ENCODE measurements at regions not wholly inside any gene's neighbourhood (a gene's known extent, or its start where the extent isn't known, plus 50 kb on each side); places are given as distances from the start of the nearest gene placed in this dataset.

DNA sequence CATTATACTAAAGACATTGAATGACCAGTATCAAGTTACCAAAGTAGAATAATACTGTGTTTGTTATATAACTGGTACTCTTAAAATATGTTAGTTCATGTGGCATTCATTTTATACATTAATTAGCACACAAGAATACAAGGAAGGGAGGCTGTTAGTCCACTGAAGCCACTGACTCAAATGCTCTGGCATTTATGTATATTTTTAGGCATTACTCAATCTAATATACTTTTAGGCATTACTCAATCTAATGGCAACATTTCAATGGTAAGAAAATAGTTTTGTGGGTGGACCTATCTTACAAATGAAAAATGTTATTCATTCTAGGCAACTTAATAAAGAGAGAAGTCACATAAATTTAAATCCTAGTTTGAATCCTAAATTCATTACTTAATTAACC lies 874.4 kb upstream of the USP15 start:
- TF ChIP-seq FOXM1 (IDR thresholded peaks at IDR 0.05; ENCODE audit: borderline replicate concordance) = no peak
- TF ChIP-seq ELF4 (IDR thresholded peaks at IDR 0.05) = no peak
- TF ChIP-seq SUZ12 (IDR thresholded peaks at IDR 0.05) = no peak
- TF ChIP-seq TARDBP (IDR thresholded peaks at IDR 0.05) = no peak
- TF ChIP-seq, protein P1, sequence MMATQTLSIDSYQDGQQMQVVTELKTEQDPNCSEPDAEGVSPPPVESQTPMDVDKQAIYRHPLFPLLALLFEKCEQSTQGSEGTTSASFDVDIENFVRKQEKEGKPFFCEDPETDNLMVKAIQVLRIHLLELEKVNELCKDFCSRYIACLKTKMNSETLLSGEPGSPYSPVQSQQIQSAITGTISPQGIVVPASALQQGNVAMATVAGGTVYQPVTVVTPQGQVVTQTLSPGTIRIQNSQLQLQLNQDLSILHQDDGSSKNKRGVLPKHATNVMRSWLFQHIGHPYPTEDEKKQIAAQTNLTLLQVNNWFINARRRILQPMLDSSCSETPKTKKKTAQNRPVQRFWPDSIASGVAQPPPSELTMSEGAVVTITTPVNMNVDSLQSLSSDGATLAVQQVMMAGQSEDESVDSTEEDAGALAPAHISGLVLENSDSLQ (IDR thresholded peaks at IDR 0.05) = no peak
- no peak for TF ChIP-seq HDGF (IDR thresholded peaks at IDR 0.05; ENCODE audit: borderline replicate concordance)
- no peak for TF ChIP-seq SP1 (IDR thresholded peaks at IDR 0.05)

Measured in HEK293T (cell line).